ENCODE measurements at regions not wholly inside any gene's neighbourhood (a gene's known extent, or its start where the extent isn't known, plus 50 kb on each side); places are given as distances from the start of the nearest gene placed in this dataset.
A peak's percentile ranks its signal among the peaks of the same experiment; 100 is the strongest.

- TF ChIP-seq CTCF (IDR thresholded peaks at IDR 0.05; ENCODE audit: low read depth, low read length) (peak; percentile 66), POLR2A (IDR thresholded peaks at IDR 0.05; ENCODE audit: extremely low read depth, insufficient read length) (no peak), MYC (IDR thresholded peaks at IDR 0.05; ENCODE audit: low read depth, low read length) (no peak)
Measured at GRCh38 chr11:34565417-34566207, 52.0 kb upstream of the ELF5 start.
